ENCODE measurements at regions not wholly inside any gene's neighbourhood (a gene's known extent, or its start where the extent isn't known, plus 50 kb on each side); places are given as distances from the start of the nearest gene placed in this dataset.

- TF ChIP-seq, protein P1, sequence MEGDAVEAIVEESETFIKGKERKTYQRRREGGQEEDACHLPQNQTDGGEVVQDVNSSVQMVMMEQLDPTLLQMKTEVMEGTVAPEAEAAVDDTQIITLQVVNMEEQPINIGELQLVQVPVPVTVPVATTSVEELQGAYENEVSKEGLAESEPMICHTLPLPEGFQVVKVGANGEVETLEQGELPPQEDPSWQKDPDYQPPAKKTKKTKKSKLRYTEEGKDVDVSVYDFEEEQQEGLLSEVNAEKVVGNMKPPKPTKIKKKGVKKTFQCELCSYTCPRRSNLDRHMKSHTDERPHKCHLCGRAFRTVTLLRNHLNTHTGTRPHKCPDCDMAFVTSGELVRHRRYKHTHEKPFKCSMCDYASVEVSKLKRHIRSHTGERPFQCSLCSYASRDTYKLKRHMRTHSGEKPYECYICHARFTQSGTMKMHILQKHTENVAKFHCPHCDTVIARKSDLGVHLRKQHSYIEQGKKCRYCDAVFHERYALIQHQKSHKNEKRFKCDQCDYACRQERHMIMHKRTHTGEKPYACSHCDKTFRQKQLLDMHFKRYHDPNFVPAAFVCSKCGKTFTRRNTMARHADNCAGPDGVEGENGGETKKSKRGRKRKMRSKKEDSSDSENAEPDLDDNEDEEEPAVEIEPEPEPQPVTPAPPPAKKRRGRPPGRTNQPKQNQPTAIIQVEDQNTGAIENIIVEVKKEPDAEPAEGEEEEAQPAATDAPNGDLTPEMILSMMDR (IDR thresholded peaks at IDR 0.05): no peak
- no peak for TF ChIP-seq POLR2A (IDR thresholded peaks at IDR 0.05)
Measured at GRCh38 chr4:149166365-149166764, 649.3 kb downstream of the IQCM start.
